HepG2 (cell line): ENCODE measurements at regions not wholly inside any gene's neighbourhood (a gene's known extent, or its start where the extent isn't known, plus 50 kb on each side); places are given as distances from the start of the nearest gene placed in this dataset.
A peak's percentile ranks its signal among the peaks of the same experiment; 100 is the strongest.
"Not testable (repeated sequence)": the region's sequence is repeated elsewhere in the genome, so short reads cannot be mapped to it uniquely, and the experiment has no call there.

ENCODE experiments used
- ATAC-seq: fragments of 200-7000 bp; cut with Tn5 transposase; 3 replicates; pipeline ENCODE4 v1.9.1; 2020; ENCODE audit warnings: mild to moderate bottlenecking, moderate library complexity
- BruUV-seq: library from RNA; stranded (reverse); fragments of 400-500 nt; replicated peaks from 2 replicates; lab custom pipeline; 2021; lab: Mats Ljungman, UMichigan
- CTCF ChIA-PET: fragments of 300-600 bp; formaldehyde crosslinking; extraction: SDS; loops from one replicate; lab custom pipeline; 2021; ENCODE audit warnings: low total read pairs, inconsistent platforms, low intra/inter-chr PET ratio; lab: Yijun Ruan, JAX
- POLR2A ChIA-PET: fragments of 350-600 bp; sonication (Branson Sonifier 250); formaldehyde crosslinking; loops from one replicate; lab custom pipeline; 2020; ENCODE audit warnings: antibody characterized with exemption, inconsistent platforms; lab: Yijun Ruan, JAX
- DNase-seq: peaks from one replicate; pipeline ENCODE4 v3.0.0-alpha.2; 2015; ENCODE audit warnings: low spot score
- FAIRE-seq: peaks from 3 replicates; lab custom pipeline; 2011; peaks lifted over from hg19 to GRCh38; lab: Jason Lieb, UNC
- H2AFZ ChIP-seq: one replicate; pipeline ENCODE4 v1.6.1; 2011; ENCODE audit warnings: low read length, inconsistent platforms
- H3K27ac ChIP-seq: fragments of 300-600 bp; 3 replicates; pipeline ENCODE4 v1.8.0; 2011; ENCODE audit warnings: mixed run types, mild to moderate bottlenecking, mixed read lengths, low read length, inconsistent platforms; ENCODE audit not compliant: insufficient read depth; ENCODE audit errors: extremely low read length
- H3K27me3 ChIP-seq, 2 experiments: fragments of 200-600 bp in 1 of 2; 2 replicates in 1 of 2; 3 replicates in 1 of 2; pipeline versions ENCODE4 v1.6.0 to v1.8.0; 2011; ENCODE audit warnings: low read length in 2 of 2, mild to moderate bottlenecking in 2 of 2, moderate library complexity in 2 of 2, inconsistent platforms in 1 of 2; ENCODE audit not compliant: insufficient read depth in 2 of 2, control insufficient read depth in 1 of 2
- H3K36me3 ChIP-seq, 2 experiments: fragments of 200-600 bp in 1 of 2; replicated peaks in 1 of 2; 2 replicates in 1 of 2; 3 replicates in 1 of 2; pipeline versions ENCODE4 v1.5.1 to v1.8.0; 2011; ENCODE audit warnings: low read length in 2 of 2, inconsistent platforms in 1 of 2; ENCODE audit not compliant: insufficient read depth in 2 of 2, control insufficient read depth in 1 of 2
- H3K4me1 ChIP-seq: 2 replicates; pipeline ENCODE4 v1.5.1; 2012; ENCODE audit warnings: low read length, inconsistent platforms; ENCODE audit not compliant: insufficient read depth
- H3K4me2 ChIP-seq: 2 replicates; pipeline ENCODE4 v1.6.0; 2011; ENCODE audit warnings: low read depth, low read length, inconsistent platforms
- H3K4me3 ChIP-seq, 3 experiments: fragments of 200-600 bp in 1 of 3; sonication (generic), shearing (Covaris generic) in 1 of 3; replicated peaks in 1 of 3; 2 replicates each; pipeline ENCODE4 v1.5.1; 2011 to 2016; ENCODE audit warnings: low read length in 3 of 3, inconsistent platforms in 2 of 3, low read depth in 2 of 3, mild to moderate bottlenecking in 2 of 3, control low read depth in 1 of 3, mixed read lengths in 1 of 3; ENCODE audit not compliant: insufficient read depth in 1 of 3
- H3K79me2 ChIP-seq: one replicate; pipeline ENCODE4 v1.6.1; 2011; ENCODE audit warnings: low read length, inconsistent platforms; ENCODE audit not compliant: insufficient read depth
- H3K9ac ChIP-seq: 2 replicates; pipeline ENCODE4 v1.6.0; 2011; ENCODE audit warnings: mild to moderate bottlenecking, low read depth, low read length, inconsistent platforms; ENCODE audit not compliant: insufficient read depth
- H3K9me3 ChIP-seq: 2 replicates; pipeline ENCODE4 v1.5.1; 2012; ENCODE audit warnings: mild to moderate bottlenecking, low read length
- H4K20me1 ChIP-seq: 2 replicates; pipeline ENCODE4 v1.6.0; 2011; ENCODE audit warnings: inconsistent platforms, mild to moderate bottlenecking, low read length, moderate library complexity; ENCODE audit not compliant: insufficient read depth
- HNF4G ChIP-seq, 2 experiments: sonication (generic) in 1 of 2; formaldehyde crosslinking in 1 of 2; IDR thresholded peaks; 2 replicates each; pipeline versions ENCODE4 v1.4.0 to v1.6.1; 2011 to 2020; ENCODE audit warnings: borderline replicate concordance in 2 of 2, low read depth in 2 of 2, mild to moderate bottlenecking in 2 of 2, low read length in 1 of 2, missing genetic modification reagents in 1 of 2, moderate library complexity in 1 of 2
- RELA ChIP-seq: sonication (generic); formaldehyde crosslinking; IDR thresholded peaks from 2 replicates; pipeline ENCODE4 v1.4.0; 2020; ENCODE audit warnings: missing genetic modification reagents
- WGBS: methylation state at CpG from one replicate; pipeline ENCODE4 v1.1.6; 2017; ENCODE audit warnings: low lambda C conversion rate; 5-methylcytosine and 5-hydroxymethylcytosine counted together
- in situ Hi-C: cut with HindIII; loops from 2 replicates; pipeline ENCODE4 v1.10.0; 2017; ENCODE audit warnings: low pct_unique_long_range_greater_than_20kb; ENCODE audit not compliant: extremely low pct_ligation_motif_present
- intact Hi-C: fragments of 100-400 bp; cut with micrococcal nuclease; formaldehyde crosslinking; loops from one replicate; pipeline ENCODE4 v1.10.0; 2022; ENCODE audit not compliant: unreplicated experiment
- TF ChIP-seq, protein P1 (sequence below): sonication (generic); formaldehyde crosslinking; IDR thresholded peaks from 2 replicates; pipeline ENCODE4 v1.5.0; 2020; ENCODE audit warnings: missing genetic modification reagents

DNA sequence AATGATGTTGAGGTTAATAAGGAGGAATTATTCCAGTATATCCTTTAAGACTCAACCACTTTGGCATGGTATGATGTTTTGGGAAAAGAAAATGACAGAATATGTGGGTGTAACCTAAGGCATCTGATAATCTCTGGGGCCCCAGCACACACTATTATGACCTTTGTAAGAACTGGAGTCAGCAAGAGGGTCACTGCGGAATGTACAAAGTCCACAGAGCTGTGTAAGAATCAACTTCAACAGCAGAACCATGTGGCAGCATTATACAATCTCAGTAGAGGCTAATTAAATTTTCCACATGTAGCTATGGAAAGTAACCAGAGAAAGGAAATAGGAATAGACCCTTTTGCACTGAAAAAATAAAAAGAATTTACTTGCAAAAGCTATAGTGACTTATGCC lies 445.1 kb upstream of the UBE2E3 start:
- WGBS: 7% methylated on average over 1 of the region's 1 CpG
- ATAC-seq: no peak; the same call in 2 of the 3 replicates
- no TSS peak for BruUV-seq
- in situ Hi-C loops (no loop called here), intact Hi-C loops (no loop called here)
- DNase-seq: no peak
- H3K27me3 ChIP-seq: no peaks in the 10 kb centered on the region; a peak in 1 of 5 replicates
- no peak overlapping the region for H2AFZ ChIP-seq
- TF ChIP-seq, protein P1, sequence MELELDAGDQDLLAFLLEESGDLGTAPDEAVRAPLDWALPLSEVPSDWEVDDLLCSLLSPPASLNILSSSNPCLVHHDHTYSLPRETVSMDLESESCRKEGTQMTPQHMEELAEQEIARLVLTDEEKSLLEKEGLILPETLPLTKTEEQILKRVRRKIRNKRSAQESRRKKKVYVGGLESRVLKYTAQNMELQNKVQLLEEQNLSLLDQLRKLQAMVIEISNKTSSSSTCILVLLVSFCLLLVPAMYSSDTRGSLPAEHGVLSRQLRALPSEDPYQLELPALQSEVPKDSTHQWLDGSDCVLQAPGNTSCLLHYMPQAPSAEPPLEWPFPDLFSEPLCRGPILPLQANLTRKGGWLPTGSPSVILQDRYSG (CRISPR knock-in tag): no peak
- TF ChIP-seq HNF4G (IDR thresholded peaks at IDR 0.05; ENCODE audit: borderline replicate concordance, low read depth, low read length) (peak; percentile 34; the same call in 1 of the 2 replicates), HNF4G (CRISPR knock-in tag; IDR thresholded peaks at IDR 0.05; ENCODE audit: borderline replicate concordance, low read depth) (no peak), RELA (no peak)
- TF ChIP-seq, all 625 proteins: peak for 1
- no peaks in the 10 kb centered on the region for H3K79me2 ChIP-seq
- ChIA-PET POLR2A (no interaction called here), CTCF (no interaction called here)
- FAIRE-seq: no peak
- H3K4me1 ChIP-seq: no peaks in the 10 kb centered on the region
- no peak overlapping the region for H3K27ac ChIP-seq
- no peaks in the 10 kb centered on the region for H3K9me3 ChIP-seq
- H4K20me1 ChIP-seq: no peaks in the 10 kb centered on the region
- H3K9ac ChIP-seq: no peak overlapping the region
- no peak overlapping the region for H3K4me3 ChIP-seq
- no peaks in the 10 kb centered on the region for H3K36me3 ChIP-seq
- no peak overlapping the region for H3K4me2 ChIP-seq

- H3K79me2 ChIP-seq, DNase-seq, H3K4me1 ChIP-seq, BruUV-seq, H3K27me3 ChIP-seq, H3K36me3 ChIP-seq, H3K27ac ChIP-seq, ATAC-seq, CTCF ChIA-PET, POLR2A ChIA-PET, H3K9me3 ChIP-seq, H3K9ac ChIP-seq, H3K4me2 ChIP-seq, intact Hi-C loops, FAIRE-seq, H2AFZ ChIP-seq, H4K20me1 ChIP-seq, in situ Hi-C loops, H3K4me3 ChIP-seq: not testable (repeated sequence)
- 57% methylated on average over 7 of the region's 8 CpGs for WGBS
Measured at GRCh38 chr2:180531787-180532186, 448.6 kb upstream of the UBE2E3 start.
